Mononuclear cell (primary cell): ENCODE measurements at regions not wholly inside any gene's neighbourhood (a gene's known extent, or its start where the extent isn't known, plus 50 kb on each side); places are given as distances from the start of the nearest gene placed in this dataset.
"Not testable (repeated sequence)": the region's sequence is repeated elsewhere in the genome, so short reads cannot be mapped to it uniquely, and the experiment has no call there.

Experiments
- H3K27me3 ChIP-seq: 2 replicates; pipeline ENCODE4 v1.6.0; 2011; ENCODE audit warnings: low read length, control low read depth; ENCODE audit not compliant: insufficient read depth
- H3K4me1 ChIP-seq: 2 replicates; pipeline ENCODE4 v1.5.1; 2011; ENCODE audit warnings: mild to moderate bottlenecking, low read length, control low read depth; ENCODE audit not compliant: insufficient read depth
- H3K4me3 ChIP-seq: 2 replicates; pipeline ENCODE4 v1.5.1; 2011; ENCODE audit warnings: mild to moderate bottlenecking, low read length, moderate library complexity
- H3K9me3 ChIP-seq: 2 replicates; pipeline ENCODE4 v1.5.1; 2011; ENCODE audit warnings: low read depth, mild to moderate bottlenecking, control low read depth, low read length

DNA sequence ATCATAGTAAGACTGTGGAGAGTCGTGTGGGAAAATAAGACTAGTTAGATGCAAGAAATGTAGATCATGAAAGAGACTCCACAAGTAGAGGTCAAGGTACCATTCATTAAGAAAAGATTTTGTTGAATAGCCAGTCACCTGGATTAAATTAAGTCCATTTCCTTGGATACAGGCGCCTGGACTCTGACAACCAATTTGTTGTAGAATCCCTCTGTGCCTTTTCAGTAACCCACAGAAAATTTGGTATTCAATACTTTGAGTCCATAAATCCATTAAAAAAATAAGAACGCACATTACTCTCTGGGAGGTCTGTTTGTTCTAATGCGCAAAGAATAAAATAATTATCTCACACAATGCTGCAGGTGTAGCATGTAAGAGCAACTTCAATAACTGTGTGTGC, 469.4 kb downstream of the KLF12 start:
- no peak overlapping the region for H3K4me3 ChIP-seq
- H3K4me1 ChIP-seq = no peaks in the 10 kb centered on the region
- H3K9me3 ChIP-seq = no peaks in the 10 kb centered on the region
- no peaks in the 10 kb centered on the region for H3K27me3 ChIP-seq

DNA sequence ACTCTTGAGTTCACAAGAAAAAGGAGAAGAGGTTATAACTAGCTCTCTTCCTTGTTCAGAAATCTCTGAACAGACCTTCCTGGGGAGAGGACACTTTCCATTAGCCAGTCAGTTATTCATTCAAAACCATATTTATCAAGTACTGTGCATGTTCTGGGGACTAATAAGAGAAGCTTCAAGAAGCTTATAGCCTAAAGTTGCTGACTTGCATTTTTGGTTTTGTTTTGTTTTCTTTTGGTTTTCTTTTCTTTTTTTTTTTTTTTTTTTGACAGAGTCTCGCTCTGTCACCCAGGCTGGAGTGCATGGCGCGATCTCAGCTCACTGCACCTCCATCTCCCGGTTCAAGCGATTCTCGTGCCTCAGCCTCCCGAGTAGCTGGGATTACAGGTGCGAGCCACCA, 471.4 kb downstream of the KLF12 start:
- H3K4me1 ChIP-seq = no peaks in the 10 kb centered on the region
- no peaks in the 10 kb centered on the region for H3K9me3 ChIP-seq
- no peak overlapping the region for H3K4me3 ChIP-seq
- H3K27me3 ChIP-seq = no peaks in the 10 kb centered on the region

DNA sequence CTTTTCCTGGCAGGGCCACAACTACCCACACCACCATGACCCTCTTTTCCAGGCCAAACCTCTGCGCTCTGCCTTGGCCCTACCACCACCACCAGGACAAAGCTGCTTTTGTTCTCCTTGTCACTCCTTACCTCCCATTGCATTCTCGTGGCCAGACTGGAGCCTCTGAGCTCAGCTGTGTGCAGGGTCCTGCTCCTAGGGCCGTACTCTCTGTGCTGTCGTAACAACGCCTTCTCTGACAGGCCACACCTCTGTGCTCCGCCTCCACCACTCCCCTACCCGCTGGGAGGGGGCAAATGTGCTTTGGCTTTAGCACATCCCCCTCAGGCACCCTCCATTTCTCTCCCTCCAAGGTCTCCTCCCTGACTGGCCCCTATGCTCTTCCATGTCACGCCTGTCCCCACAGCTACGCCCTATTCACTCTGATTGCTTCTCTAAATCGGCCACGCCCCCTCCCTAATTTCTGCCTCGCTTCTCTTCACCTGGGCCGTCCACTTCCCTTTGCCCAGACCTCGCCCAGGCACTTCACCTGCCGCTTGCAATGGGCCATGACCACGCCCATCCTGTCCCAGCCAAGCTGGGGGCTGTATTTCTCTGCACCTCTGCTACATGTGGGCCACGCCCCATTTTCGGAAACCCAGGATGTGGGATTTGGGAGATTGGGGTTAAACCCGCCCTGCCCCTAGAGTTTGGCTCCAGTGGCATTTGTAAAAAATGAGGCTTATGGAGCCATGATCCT, 472.3 kb downstream of the KLF12 start:
- H3K4me1 ChIP-seq = no peaks in the 10 kb centered on the region
- H3K9me3 ChIP-seq = no peaks in the 10 kb centered on the region
- H3K4me3 ChIP-seq = no peak overlapping the region
- no peaks in the 10 kb centered on the region for H3K27me3 ChIP-seq

DNA sequence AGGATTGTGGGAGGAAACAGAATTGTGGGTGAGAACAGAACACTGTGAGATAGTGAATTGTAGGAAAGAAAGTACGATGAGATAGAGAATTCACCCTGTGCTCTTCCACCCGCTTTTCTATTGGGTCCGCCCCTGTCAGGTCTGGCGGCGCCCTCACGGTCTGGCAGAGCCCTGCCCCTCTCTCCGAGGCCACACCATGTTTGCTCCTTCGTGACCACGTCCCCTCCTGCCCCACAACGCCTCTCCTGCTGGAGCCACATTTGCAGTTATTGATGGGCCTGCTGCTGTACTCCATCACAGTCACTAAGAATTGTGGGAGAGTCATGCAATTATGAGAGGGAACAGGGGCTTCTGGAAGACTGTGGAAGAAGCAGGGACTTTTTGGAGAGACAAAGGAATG, 473.1 kb downstream of the KLF12 start:
- Histone ChIP-seq H3K4me1 (no peaks in the 10 kb centered on the region), H3K4me3 (no peak overlapping the region), H3K9me3 (no peaks in the 10 kb centered on the region), H3K27me3 (no peaks in the 10 kb centered on the region)

DNA sequence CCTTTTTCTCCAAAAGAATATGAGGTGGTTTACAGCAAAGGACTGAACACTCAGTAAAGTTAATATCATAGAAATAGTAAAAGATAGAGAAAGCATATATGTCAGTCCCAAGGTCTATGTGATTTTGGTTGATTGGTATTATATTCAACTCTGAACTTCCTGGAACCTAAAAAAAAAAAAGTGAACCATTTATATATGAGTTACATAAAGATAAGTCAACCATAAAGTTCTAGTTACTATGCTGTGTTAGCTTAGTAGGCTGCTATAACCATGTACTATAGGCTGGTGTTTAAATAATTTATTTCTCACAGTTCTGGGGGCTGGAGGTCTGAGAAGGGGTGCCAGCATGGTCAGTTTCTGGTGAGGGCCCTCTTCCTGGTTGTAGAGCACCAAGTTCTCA, 475.6 kb downstream of the KLF12 start:
- H3K27me3 ChIP-seq = no peaks in the 10 kb centered on the region
- no peaks in the 10 kb centered on the region for H3K4me1 ChIP-seq
- no peak overlapping the region for H3K4me3 ChIP-seq
- H3K9me3 ChIP-seq = no peaks in the 10 kb centered on the region

DNA sequence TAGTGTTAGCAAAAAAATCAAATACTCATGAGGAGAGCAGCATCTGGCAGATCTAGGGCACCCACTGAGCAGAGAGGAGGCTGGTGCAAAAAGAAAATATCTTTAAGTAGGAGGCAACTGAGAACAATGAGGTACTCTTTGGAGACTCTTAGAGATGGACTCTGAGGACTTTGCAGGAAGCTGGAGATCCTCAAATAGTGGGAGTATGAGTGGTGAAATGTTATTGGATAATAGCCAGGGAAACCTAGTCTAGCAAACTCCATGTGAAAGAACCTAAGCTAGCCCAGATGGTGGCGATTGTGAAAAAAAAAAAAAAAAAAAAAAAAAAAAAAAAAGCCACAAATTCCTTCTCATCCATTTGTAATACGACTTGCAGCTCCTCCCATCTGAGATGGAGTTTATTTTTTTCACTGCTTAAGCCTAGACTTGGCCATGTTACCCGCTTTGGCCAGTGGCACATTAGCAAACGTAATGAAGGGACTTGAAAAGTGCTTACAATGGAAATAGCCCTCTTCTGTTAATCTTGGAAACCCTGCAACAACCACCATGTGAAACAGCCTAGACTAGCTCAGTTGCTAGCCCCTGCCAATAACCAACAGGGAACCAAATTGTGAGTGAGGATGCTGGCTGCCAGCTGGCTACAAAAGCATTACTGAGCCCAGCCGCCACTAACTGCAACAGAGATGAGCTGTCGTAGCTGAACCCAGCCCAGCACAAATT, 476.2 kb downstream of the KLF12 start:
- no peak overlapping the region for H3K4me3 ChIP-seq
- H3K9me3 ChIP-seq = no peaks in the 10 kb centered on the region
- H3K27me3 ChIP-seq = no peaks in the 10 kb centered on the region
- no peaks in the 10 kb centered on the region for H3K4me1 ChIP-seq

DNA sequence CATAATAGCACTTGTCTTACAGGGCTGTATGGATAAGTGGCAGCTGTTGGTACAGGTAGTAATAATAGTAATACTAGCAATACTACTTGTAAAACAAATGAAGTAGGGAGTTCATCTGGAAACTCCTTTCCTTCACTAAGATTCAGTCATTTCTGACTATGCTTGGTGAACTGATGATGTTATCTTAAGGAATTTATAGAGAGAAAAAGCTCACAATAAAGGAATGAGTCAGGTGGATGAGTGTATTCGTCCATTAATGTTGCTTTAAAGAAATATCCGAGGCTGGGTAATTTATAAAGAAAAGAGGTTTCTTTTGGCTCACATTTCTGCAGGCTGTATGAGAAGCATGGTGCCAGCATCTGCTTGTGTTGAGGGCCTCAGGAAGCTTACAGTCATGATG, 477.3 kb downstream of the KLF12 start:
- Histone ChIP-seq H3K9me3 (no peaks in the 10 kb centered on the region), H3K4me3 (no peak overlapping the region), H3K4me1 (no peaks in the 10 kb centered on the region), H3K27me3 (no peaks in the 10 kb centered on the region)

DNA sequence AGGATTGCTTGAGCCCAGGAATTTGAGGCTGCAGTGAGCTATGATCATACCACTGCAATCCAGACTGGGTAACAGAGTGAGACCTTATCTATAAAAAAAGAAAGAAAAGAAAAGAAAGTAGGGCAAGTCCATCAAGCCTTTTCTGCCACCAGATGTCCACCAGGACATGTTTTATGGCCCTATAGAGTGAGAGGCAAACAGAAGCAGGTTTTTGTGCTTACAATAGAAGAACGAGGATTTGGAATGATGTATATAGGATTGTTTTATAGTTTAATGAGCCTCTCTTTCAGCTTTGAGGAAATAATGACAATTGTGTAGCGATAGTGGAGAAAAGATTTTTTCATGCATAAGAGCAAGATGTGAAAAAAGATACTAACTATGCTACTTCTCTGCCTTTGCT, 480.5 kb downstream of the KLF12 start:
- Histone ChIP-seq H3K4me3 (no peak overlapping the region), H3K27me3 (no peaks in the 10 kb centered on the region)

DNA sequence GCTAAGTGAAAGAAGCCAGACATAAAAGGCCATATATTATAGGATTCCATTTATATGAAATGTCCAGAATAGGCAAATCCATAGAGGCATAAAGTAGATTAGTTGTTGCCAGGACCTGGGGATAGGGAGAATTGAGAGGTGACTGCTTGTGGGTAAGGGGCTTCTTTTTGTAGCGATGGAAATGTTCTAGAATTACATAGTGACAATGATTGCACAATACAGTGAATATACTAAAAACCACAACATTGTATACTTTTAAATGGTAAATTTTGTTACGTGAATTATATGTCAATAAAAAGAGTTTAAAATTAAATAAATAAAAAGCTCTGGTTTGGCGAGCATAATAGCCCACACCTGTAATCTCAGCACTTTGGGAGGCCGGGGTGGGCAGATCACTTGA, 486.8 kb downstream of the KLF12 start:
- no peaks in the 10 kb centered on the region for H3K4me1 ChIP-seq
- H3K4me3 ChIP-seq = no peak overlapping the region
- no peaks in the 10 kb centered on the region for H3K27me3 ChIP-seq
- H3K9me3 ChIP-seq = no peaks in the 10 kb centered on the region

More for the DNA sequence above, 480.5 kb downstream of the KLF12 start:
- Histone ChIP-seq H3K9me3 (no peaks in the 10 kb centered on the region), H3K4me1 (no peaks in the 10 kb centered on the region)

DNA sequence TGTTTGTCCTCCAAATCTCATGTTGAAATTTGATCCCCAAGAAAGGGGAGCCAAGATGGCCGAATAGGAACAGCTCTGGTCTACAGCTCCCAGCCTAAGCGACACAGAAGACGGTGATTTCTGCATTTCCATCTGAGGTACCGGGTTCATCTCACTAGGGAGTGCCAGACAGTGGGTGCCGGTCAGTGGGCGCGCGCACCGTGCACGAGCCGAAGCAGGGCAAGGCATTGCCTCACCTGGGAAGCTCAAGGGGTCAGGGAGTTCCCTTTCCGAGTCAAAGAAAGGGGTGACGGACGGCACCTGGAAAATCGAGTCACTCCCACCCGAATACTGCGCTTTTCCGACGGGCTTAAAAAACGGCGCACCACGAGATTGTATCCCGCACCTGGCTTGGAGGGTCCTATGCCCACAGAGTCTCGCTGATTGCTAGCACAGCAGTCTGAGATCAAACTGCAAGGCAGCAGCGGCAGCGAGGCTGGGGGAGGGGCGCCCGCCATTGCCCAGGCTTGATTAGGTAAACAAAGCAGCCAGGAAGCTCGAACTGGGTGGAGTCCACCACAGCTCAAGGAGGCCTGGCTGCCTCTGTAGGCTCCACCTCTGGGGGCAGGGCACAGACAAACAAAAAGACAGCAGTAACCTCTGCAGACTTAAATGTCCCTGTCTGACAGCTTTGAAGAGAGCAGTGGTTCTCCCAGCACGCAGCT, 493.6 kb downstream of the KLF12 start:
- H3K27me3 ChIP-seq, H3K9me3 ChIP-seq, H3K4me1 ChIP-seq, H3K4me3 ChIP-seq: not testable (repeated sequence)

DNA sequence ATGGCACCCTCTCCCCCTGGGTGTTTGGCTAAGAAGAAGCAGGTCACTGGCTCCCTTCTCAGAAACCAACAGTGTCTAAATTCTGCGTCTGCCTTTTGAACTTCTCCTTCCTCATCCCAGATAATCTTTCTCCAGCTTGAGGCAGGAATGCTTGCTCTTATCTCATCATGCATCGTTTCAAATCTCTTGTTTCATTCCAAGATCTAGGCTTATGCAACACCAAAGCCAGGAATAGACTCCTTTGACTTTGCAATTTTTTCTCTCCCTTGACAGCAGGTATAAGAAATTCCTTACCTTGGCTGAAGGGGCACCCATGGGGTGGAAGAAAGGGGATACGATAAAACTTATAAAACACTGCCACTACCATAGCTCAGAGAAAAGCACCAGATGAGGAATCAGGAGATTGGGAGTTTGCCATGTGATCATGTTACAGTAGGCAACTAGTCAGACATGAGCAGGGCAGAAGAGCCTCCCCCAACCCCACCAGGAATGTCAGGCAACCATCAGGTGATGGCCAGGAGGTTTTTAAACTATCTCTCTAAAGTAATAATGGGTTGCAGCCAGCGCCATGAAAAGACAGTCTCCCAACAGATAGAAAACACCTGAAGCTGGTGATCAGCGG, 498.9 kb downstream of the KLF12 start:
- no peak overlapping the region for H3K4me3 ChIP-seq
- H3K4me1 ChIP-seq = no peaks in the 10 kb centered on the region
- H3K27me3 ChIP-seq = no peaks in the 10 kb centered on the region
- H3K9me3 ChIP-seq = no peaks in the 10 kb centered on the region

DNA sequence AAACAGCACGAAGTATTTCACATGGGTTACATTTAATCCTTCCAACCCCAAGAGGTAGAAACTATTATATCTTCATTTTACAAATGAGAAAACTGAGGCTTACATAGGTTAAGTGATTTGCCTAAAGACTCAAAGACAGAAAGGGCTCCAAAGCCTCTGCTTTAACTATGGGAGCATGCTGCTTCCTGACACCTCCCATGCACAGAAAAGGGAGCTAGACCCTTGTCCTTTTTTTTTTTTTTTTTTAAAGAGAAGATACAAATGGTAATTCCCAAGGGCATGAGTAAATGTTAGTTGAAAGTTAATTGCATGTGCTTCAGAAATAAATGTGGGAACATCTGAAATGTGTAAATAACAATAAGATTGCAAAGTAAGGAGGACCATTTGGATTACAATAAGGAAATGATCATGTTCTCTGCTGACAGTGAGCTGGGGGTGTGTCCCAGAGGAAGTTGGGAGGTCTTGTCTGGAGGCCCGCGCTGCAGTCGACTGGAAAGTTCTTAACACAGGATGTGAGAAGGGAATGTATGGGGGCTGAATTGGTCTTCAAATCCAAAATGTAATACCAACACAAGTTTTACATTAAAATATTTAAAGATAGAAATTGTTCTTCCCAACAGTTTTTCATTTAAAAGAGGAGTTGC, 500.3 kb downstream of the KLF12 start:
- Histone ChIP-seq H3K27me3 (no peaks in the 10 kb centered on the region), H3K9me3 (no peaks in the 10 kb centered on the region)

DNA sequence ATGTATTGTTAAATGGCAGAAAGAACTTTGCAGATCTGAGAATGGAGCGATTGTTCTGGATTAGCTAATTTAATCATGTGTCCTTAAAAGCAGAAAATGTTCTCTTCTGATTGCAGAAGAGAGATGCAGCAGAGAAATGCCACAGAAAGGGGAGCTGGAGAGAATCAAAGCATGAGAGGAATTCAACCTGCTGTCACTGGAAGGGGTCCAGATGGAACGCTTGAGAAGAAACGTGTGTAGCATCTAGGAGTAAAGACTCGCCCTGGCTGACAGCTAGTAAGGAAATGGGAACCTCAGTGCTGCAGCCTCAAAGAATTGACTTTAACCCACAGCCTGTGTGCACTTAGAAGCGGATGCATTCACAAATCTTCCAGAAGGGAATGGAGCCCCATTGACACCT, 502.8 kb downstream of the KLF12 start:
- Histone ChIP-seq H3K27me3 (no peaks in the 10 kb centered on the region), H3K4me1 (no peaks in the 10 kb centered on the region), H3K4me3 (no peak overlapping the region), H3K9me3 (no peaks in the 10 kb centered on the region)

More for the DNA sequence above, 500.3 kb downstream of the KLF12 start:
- Histone ChIP-seq H3K4me3 (no peak overlapping the region), H3K4me1 (no peaks in the 10 kb centered on the region)

DNA sequence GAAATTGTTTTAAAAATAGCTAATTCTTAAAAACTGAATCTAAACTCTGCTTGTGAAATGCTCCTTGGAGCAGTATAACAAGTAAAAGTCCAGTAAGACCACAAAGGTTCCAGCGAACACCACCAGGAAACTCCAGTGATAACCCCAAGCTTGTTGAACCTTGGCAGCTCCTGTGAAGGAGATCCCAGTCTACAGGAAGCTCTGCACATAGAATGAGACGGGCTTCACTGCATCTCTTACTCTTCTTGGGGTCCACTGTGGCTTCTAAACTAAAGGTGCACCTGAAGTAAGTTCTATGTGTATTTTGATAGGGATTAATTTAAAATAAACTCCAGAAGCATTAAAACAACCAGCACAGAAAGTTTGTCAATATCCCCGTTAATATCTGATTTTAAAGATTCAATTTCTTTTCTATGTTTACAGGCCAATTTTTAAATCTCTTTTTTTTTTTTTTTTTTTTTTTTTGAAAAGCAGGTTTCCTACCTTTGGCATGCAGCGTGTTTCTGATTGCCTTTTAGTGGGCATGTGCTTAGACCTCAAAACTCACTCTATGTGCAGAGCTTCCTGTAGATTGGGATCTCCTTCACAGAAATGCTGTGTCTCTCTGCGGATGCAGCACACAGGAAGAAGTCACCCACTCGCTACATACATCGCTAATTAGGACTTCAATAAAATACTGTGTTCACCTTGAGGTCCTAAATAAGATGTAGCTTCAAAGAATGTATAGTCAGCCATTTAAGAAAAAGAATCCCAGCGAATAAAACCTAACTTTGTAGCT, 508.5 kb downstream of the KLF12 start:
- Histone ChIP-seq H3K27me3 (no peaks in the 10 kb centered on the region), H3K9me3 (no peaks in the 10 kb centered on the region), H3K4me3 (no peak overlapping the region), H3K4me1 (peaks cover 12% of the 10 kb centered on the region)
